HEK293 (cell line): ENCODE measurements at regions not wholly inside any gene's neighbourhood (a gene's known extent, or its start where the extent isn't known, plus 50 kb on each side); places are given as distances from the start of the nearest gene placed in this dataset.
A peak's percentile ranks its signal among the peaks of the same experiment; 100 is the strongest.

ENCODE experiments used
- CTCF ChIA-PET: fragments of 350-600 bp; formaldehyde crosslinking; extraction: SDS; loops from one replicate; lab custom pipeline; 2021; ENCODE audit warnings: antibody characterized with exemption; lab: Yijun Ruan, JAX
- POLR2A ChIA-PET: fragments of 300-600 bp; formaldehyde crosslinking; extraction: SDS; loops from one replicate; lab custom pipeline; 2020; ENCODE audit warnings: antibody characterized with exemption, inconsistent platforms; lab: Yijun Ruan, JAX
- H3K27ac ChIP-seq: fragments of 200-500 bp; sonication (Bioruptor generic); 2 replicates; pipeline ENCODE4 v1.5.1; 2014; ENCODE audit warnings: low read depth, low read length, control low read depth, inconsistent platforms; ENCODE audit errors: extremely low read depth
- H3K36me3 ChIP-seq, 2 experiments: fragments of 200-500 bp in 1 of 2; sonication (Bioruptor generic) in 1 of 2; 1 replicate in 1 of 2; 2 replicates in 1 of 2; pipeline ENCODE4 v1.5.1; 2014 to 2017; ENCODE audit warnings: inconsistent platforms in 2 of 2, low read length in 2 of 2; ENCODE audit not compliant: control insufficient read depth in 2 of 2, insufficient read depth in 1 of 2
- H3K4me1 ChIP-seq: fragments of 200-500 bp; sonication (Bioruptor generic); 2 replicates; pipeline ENCODE4 v1.5.1; 2014; ENCODE audit warnings: mild to moderate bottlenecking, low read length, inconsistent platforms; ENCODE audit not compliant: control insufficient read depth, insufficient read depth
- H3K4me3 ChIP-seq: 2 replicates; pipeline ENCODE4 v1.5.1; 2011; ENCODE audit warnings: low read depth, mild to moderate bottlenecking, control low read depth, low read length, moderate library complexity
- H3K9me3 ChIP-seq: fragments of 200-500 bp; sonication (Bioruptor generic); 2 replicates; pipeline ENCODE4 v1.5.1; 2014; ENCODE audit warnings: low read depth, low read length, inconsistent platforms; ENCODE audit not compliant: control insufficient read depth, insufficient read depth
- FEZF1 ChIP-seq: fragments of 450-650 bp; formaldehyde crosslinking; IDR thresholded peaks from 2 replicates; pipeline ENCODE4 v1.5.1; 2016; ENCODE audit warnings: missing biosample characterization, missing genetic modification characterization
- GLIS1 ChIP-seq: fragments of 450-650 bp; formaldehyde crosslinking; IDR thresholded peaks from 2 replicates; pipeline ENCODE4 v1.5.1; 2016; ENCODE audit warnings: missing biosample characterization, missing genetic modification characterization
- GLIS2 ChIP-seq: fragments of 450-650 bp; formaldehyde crosslinking; IDR thresholded peaks from 2 replicates; pipeline ENCODE4 v1.5.1; 2016; ENCODE audit warnings: missing biosample characterization, missing genetic modification characterization
- ZBTB20 ChIP-seq: fragments of 450-650 bp; formaldehyde crosslinking; IDR thresholded peaks from 2 replicates; pipeline ENCODE4 v1.5.1; 2016; ENCODE audit warnings: missing biosample characterization, missing genetic modification characterization
- ZBTB8A ChIP-seq: fragments of 450-650 bp; formaldehyde crosslinking; IDR thresholded peaks from 2 replicates; pipeline ENCODE4 v1.5.1; 2016; ENCODE audit warnings: missing biosample characterization, missing genetic modification characterization
- ZNF140 ChIP-seq: fragments of 450-650 bp; formaldehyde crosslinking; IDR thresholded peaks from 2 replicates; pipeline ENCODE4 v1.5.1; 2016; ENCODE audit warnings: missing biosample characterization, missing genetic modification characterization
- ZNF335 ChIP-seq: fragments of 450-650 bp; formaldehyde crosslinking; conservative IDR thresholded peaks from 2 replicates; pipeline ENCODE4 v1.5.1; 2016; ENCODE audit warnings: missing biosample characterization, missing genetic modification characterization
- ZNF391 ChIP-seq: fragments of 450-650 bp; formaldehyde crosslinking; IDR thresholded peaks from 2 replicates; pipeline ENCODE4 v1.5.1; 2016; ENCODE audit warnings: low read depth, missing biosample characterization, missing genetic modification characterization, borderline replicate concordance
- ZNF416 ChIP-seq: fragments of 450-650 bp; formaldehyde crosslinking; IDR thresholded peaks from 2 replicates; pipeline ENCODE4 v1.5.1; 2016; ENCODE audit warnings: missing biosample characterization, missing genetic modification characterization
- ZNF433 ChIP-seq: fragments of 450-650 bp; formaldehyde crosslinking; IDR thresholded peaks from 2 replicates; pipeline ENCODE4 v1.5.1; 2016; ENCODE audit warnings: missing biosample characterization, missing genetic modification characterization, low read depth
- ZNF558 ChIP-seq: fragments of 450-650 bp; formaldehyde crosslinking; IDR thresholded peaks from 2 replicates; pipeline ENCODE4 v1.5.1; 2016; ENCODE audit warnings: missing biosample characterization, missing genetic modification characterization
- ZNF560 ChIP-seq: fragments of 450-650 bp; formaldehyde crosslinking; IDR thresholded peaks from 2 replicates; pipeline ENCODE4 v1.5.1; 2017; ENCODE audit warnings: missing biosample characterization, missing genetic modification characterization, borderline replicate concordance
- ZNF610 ChIP-seq: fragments of 450-650 bp; formaldehyde crosslinking; IDR thresholded peaks from 2 replicates; pipeline ENCODE4 v1.5.1; 2016; ENCODE audit warnings: missing biosample characterization, missing genetic modification characterization, borderline replicate concordance
- ZNF658 ChIP-seq: fragments of 450-650 bp; formaldehyde crosslinking; IDR thresholded peaks from 2 replicates; pipeline ENCODE4; 2016; ENCODE audit warnings: missing biosample characterization, missing genetic modification characterization
- ZSCAN16 ChIP-seq: fragments of 450-650 bp; formaldehyde crosslinking; IDR thresholded peaks from 2 replicates; pipeline ENCODE4 v1.5.1; 2016; ENCODE audit warnings: missing biosample characterization, missing genetic modification characterization
- TF ChIP-seq, protein P1 (sequence below): fragments of 450-650 bp; formaldehyde crosslinking; IDR thresholded peaks from 2 replicates; pipeline ENCODE4 v1.5.1; 2016; ENCODE audit warnings: missing biosample characterization, missing genetic modification characterization
- TF ChIP-seq, protein P2 (sequence below): fragments of 450-650 bp; formaldehyde crosslinking; IDR thresholded peaks from 2 replicates; pipeline ENCODE4 v1.5.1; 2016; ENCODE audit warnings: missing biosample characterization, missing genetic modification characterization, borderline replicate concordance
- TF ChIP-seq, protein P3 (sequence below): fragments of 450-650 bp; formaldehyde crosslinking; IDR thresholded peaks from 2 replicates; pipeline ENCODE4 v1.5.1; 2016; ENCODE audit warnings: missing biosample characterization, missing genetic modification characterization, low read depth
- TF ChIP-seq, protein P4 (sequence below): fragments of 450-650 bp; formaldehyde crosslinking; IDR thresholded peaks from 2 replicates; pipeline ENCODE4 v1.5.1; 2016; ENCODE audit warnings: missing biosample characterization, missing genetic modification characterization

GRCh38 chr7:155203059-155203881 is 94.4 kb upstream of the INSIG1 start (continued):
- TF ChIP-seq, protein P1, sequence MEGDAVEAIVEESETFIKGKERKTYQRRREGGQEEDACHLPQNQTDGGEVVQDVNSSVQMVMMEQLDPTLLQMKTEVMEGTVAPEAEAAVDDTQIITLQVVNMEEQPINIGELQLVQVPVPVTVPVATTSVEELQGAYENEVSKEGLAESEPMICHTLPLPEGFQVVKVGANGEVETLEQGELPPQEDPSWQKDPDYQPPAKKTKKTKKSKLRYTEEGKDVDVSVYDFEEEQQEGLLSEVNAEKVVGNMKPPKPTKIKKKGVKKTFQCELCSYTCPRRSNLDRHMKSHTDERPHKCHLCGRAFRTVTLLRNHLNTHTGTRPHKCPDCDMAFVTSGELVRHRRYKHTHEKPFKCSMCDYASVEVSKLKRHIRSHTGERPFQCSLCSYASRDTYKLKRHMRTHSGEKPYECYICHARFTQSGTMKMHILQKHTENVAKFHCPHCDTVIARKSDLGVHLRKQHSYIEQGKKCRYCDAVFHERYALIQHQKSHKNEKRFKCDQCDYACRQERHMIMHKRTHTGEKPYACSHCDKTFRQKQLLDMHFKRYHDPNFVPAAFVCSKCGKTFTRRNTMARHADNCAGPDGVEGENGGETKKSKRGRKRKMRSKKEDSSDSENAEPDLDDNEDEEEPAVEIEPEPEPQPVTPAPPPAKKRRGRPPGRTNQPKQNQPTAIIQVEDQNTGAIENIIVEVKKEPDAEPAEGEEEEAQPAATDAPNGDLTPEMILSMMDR: no peak
- no peak for TF ChIP-seq ZNF416 (tag by site-specific recombination)
- TF ChIP-seq ZNF658 (tag by site-specific recombination): no peak
- TF ChIP-seq ZNF610: no peak
- no peak for TF ChIP-seq ZNF140 (tag by site-specific recombination)
- no peak for TF ChIP-seq FEZF1 (tag by site-specific recombination)
- no peak for TF ChIP-seq ZNF335 (tag by site-specific recombination)
- TF ChIP-seq ZSCAN16: no peak
- TF ChIP-seq ZNF560 (tag by site-specific recombination): no peak
- TF ChIP-seq, protein P2, sequence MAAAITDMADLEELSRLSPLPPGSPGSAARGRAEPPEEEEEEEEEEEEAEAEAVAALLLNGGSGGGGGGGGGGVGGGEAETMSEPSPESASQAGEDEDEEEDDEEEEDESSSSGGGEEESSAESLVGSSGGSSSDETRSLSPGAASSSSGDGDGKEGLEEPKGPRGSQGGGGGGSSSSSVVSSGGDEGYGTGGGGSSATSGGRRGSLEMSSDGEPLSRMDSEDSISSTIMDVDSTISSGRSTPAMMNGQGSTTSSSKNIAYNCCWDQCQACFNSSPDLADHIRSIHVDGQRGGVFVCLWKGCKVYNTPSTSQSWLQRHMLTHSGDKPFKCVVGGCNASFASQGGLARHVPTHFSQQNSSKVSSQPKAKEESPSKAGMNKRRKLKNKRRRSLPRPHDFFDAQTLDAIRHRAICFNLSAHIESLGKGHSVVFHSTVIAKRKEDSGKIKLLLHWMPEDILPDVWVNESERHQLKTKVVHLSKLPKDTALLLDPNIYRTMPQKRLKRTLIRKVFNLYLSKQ (tag by site-specific recombination): no peak
- TF ChIP-seq, protein P3, sequence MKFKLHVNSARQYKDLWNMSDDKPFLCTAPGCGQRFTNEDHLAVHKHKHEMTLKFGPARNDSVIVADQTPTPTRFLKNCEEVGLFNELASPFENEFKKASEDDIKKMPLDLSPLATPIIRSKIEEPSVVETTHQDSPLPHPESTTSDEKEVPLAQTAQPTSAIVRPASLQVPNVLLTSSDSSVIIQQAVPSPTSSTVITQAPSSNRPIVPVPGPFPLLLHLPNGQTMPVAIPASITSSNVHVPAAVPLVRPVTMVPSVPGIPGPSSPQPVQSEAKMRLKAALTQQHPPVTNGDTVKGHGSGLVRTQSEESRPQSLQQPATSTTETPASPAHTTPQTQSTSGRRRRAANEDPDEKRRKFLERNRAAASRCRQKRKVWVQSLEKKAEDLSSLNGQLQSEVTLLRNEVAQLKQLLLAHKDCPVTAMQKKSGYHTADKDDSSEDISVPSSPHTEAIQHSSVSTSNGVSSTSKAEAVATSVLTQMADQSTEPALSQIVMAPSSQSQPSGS (tag by site-specific recombination): no peak

DNA sequence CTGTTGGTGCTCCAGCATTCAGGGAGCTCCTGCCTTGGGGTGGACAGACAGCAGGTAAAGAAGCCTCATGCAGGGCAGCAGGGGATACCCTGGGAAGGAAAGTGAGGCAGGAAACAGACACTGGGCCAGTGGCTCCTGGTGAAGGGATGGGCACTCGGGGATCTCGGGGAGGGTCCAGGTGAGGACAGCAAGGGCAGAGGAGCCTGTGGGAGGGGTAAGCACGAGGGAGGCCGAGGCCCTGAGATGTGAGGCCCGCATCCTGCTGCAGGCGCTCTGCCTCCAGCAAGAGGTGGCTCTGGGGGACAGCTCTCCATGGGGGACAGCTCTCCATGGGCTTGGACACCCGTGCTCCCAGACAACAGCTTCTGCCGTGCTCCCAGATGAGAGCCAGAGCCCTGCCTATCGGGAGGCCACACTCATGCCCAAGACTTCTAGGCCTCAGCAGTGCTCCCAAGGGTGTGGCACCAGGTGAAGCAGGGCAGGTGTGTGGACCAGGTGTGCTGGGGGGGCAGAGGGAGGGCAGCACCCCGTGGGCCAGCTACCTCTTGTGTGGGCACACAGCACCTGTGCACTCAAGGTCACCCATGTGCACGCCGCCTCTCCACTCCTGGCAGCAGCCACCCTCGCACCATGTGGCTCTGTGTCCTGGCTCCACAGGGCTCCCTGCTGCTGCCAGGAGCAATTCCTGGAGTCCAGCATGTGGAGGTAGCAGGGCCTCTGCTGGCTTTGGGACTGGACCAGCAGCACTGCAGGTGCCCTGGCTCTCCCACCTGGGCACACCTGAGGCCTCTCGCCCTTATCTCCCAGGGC is 93.6 kb upstream of the INSIG1 start:
- TF ChIP-seq GLIS2 (tag by site-specific recombination): peak; percentile 13; the same call in 1 of the 2 replicates
- TF ChIP-seq GLIS1 (tag by site-specific recombination): peak; percentile 63
- no peak for TF ChIP-seq ZBTB8A (tag by site-specific recombination)
- TF ChIP-seq ZNF433 (tag by site-specific recombination): no peak
- no peak overlapping the region for H3K4me3 ChIP-seq
- CTCF ChIA-PET: interaction anchor here (1.5 kb wide), 1 partner anchor 12 kb away, joined by 7 read pairs; no protein-coding TSS in a partner anchor
- no peaks in the 10 kb centered on the region for H3K36me3 ChIP-seq
- H3K9me3 ChIP-seq: no peaks in the 10 kb centered on the region
- H3K27ac ChIP-seq: no peak overlapping the region
- H3K4me1 ChIP-seq: no peaks in the 10 kb centered on the region
- POLR2A ChIA-PET: interaction anchor here (2.1 to 2.6 kb wide), 2 partner anchors 26 to 93 kb away, joined by 16 to 19 read pairs; partner anchors contain the start of gene INSIG1

DNA sequence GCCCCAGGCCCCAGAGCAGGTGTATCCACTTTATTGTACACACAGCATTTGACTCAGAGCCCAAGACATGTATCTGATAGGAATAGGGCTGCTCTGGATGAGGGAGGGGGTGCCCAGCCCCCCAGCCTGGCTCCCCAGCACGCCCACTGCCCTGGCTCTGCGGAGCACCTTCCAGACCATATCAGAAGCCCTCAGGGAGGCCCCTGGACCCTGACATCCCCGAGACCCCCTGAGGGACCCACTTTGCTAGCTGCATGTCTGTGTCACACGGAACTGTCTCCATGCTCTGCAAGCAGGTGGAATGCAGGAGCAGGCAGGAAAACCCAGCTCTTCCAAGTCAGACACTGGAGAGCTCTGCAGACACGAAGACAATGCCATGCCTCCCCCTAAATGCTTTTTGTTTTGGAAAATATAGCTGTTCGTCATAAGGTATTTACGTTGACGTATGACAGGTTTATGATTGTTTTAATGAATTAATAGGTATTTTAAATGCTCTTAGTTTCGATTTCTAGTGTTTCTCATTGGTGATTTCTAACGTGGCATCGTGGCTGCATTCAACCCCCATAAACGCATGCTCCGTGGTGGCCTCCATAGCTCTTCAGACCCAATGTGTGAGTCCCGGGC is 92.8 kb upstream of the INSIG1 start:
- Histone ChIP-seq H3K9me3 (no peaks in the 10 kb centered on the region), H3K36me3 (no peaks in the 10 kb centered on the region), H3K4me3 (no peak overlapping the region), H3K4me1 (no peaks in the 10 kb centered on the region), H3K27ac (peak overlapping the region; percentile 61; the same call in 1 of the 2 replicates)
- CTCF ChIA-PET: interaction anchor here (0.7 to 1.5 kb wide), 2 partner anchors 10 to 11 kb away, joined by 3 to 7 read pairs; no protein-coding TSS in a partner anchor
- POLR2A ChIA-PET: interaction anchor here (0.8 to 2.6 kb wide), 6 partner anchors 10 to 202 kb away, joined by 3 to 19 read pairs (median 8); partner anchors contain the start of genes INSIG1 and PAXIP1
- TF ChIP-seq ZNF558 (0 out of 2 replicates have a peak, but pooled peaks have one; percentile 5), ZBTB20 (peak; percentile 86; the same call in 1 of the 2 replicates), ZNF391 (tag by site-specific recombination) (no peak)
- TF ChIP-seq, protein P4, sequence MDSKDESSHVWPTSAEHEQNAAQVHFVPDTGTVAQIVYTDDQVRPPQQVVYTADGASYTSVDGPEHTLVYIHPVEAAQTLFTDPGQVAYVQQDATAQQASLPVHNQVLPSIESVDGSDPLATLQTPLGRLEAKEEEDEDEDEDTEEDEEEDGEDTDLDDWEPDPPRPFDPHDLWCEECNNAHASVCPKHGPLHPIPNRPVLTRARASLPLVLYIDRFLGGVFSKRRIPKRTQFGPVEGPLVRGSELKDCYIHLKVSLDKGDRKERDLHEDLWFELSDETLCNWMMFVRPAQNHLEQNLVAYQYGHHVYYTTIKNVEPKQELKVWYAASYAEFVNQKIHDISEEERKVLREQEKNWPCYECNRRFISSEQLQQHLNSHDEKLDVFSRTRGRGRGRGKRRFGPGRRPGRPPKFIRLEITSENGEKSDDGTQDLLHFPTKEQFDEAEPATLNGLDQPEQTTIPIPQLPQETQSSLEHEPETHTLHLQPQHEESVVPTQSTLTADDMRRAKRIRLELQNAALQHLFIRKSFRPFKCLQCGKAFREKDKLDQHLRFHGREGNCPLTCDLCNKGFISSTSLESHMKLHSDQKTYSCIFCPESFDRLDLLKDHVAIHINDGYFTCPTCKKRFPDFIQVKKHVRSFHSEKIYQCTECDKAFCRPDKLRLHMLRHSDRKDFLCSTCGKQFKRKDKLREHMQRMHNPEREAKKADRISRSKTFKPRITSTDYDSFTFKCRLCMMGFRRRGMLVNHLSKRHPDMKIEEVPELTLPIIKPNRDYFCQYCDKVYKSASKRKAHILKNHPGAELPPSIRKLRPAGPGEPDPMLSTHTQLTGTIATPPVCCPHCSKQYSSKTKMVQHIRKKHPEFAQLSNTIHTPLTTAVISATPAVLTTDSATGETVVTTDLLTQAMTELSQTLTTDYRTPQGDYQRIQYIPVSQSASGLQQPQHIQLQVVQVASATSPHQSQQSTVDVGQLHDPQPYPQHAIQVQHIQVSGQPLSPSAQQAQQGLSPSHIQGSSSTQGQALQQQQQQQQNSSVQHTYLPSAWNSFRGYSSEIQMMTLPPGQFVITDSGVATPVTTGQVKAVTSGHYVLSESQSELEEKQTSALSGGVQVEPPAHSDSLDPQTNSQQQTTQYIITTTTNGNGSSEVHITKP (tag by site-specific recombination): peak; percentile 90
